OCI-LY3 (cell line): ENCODE measurements at regions not wholly inside any gene's neighbourhood (a gene's known extent, or its start where the extent isn't known, plus 50 kb on each side); places are given as distances from the start of the nearest gene placed in this dataset.

Experiments used
- CTCF ChIP-seq: fragments of 200-600, 300-600 bp; sonication (generic); IDR thresholded peaks from 2 replicates; pipeline ENCODE4 v1.5.1; 2014; ENCODE audit warnings: antibody characterized with exemption, low read length, low read depth
- EZH2phosphoT487 ChIP-seq: fragments of 200-600 bp; shearing (Covaris generic); IDR thresholded peaks from 2 replicates; pipeline ENCODE4 v1.6.1; 2018; ENCODE audit warnings: antibody characterized with exemption, mixed run types, low read depth

- TF ChIP-seq CTCF: no peak
- no peak for TF ChIP-seq EZH2phosphoT487
Observed at GRCh38 chr11:105227363-105227762, 87.8 kb upstream of the CARD18 start.
